ENCODE measurements at regions not wholly inside any gene's neighbourhood (a gene's known extent, or its start where the extent isn't known, plus 50 kb on each side); places are given as distances from the start of the nearest gene placed in this dataset.

- H3K4me1 ChIP-seq (ENCODE audit: control insufficient read depth in 1 of 2, insufficient read depth in 2 of 2, low read length in 2 of 2) = no peaks in the 10 kb centered on the region
- no peak overlapping the region for H2AFZ ChIP-seq (ENCODE audit: insufficient read depth, low read length, poor library complexity)
- H3K4ac ChIP-seq (ENCODE audit: low read depth, low read length) = no peak overlapping the region
- H2BK5ac ChIP-seq (ENCODE audit: low read depth, low read length, poor library complexity) = no peak overlapping the region
- DNase-seq = no peak
- no peak overlapping the region for H4K91ac ChIP-seq (ENCODE audit: low read depth, low read length)
- H3K27me3 ChIP-seq (ENCODE audit: insufficient read depth, low read length) = no peaks in the 10 kb centered on the region
- H4K12ac ChIP-seq (ENCODE audit: low read depth, low read length) = no peak overlapping the region
- no peak overlapping the region for H3K23ac ChIP-seq (ENCODE audit: low read length)
- H3K4me3 ChIP-seq (ENCODE audit: low read depth, low read length) = no peak overlapping the region
- no peaks in the 10 kb centered on the region for H3K36me3 ChIP-seq (ENCODE audit: control insufficient read depth in 1 of 2, insufficient read depth in 2 of 2, low read length in 2 of 2)
- no peaks in the 10 kb centered on the region for H3K79me1 ChIP-seq (ENCODE audit: low read length)
- no peak overlapping the region for H3K18ac ChIP-seq (ENCODE audit: low read length)
- H3K14ac ChIP-seq (ENCODE audit: low read length) = no peak overlapping the region
- no peak overlapping the region for H2AK5ac ChIP-seq (ENCODE audit: low read length)
- no peak overlapping the region for H3K27ac ChIP-seq (ENCODE audit: low read depth, low read length)
- 100% methylated on average over 1 of the region's 3 CpGs for WGBS (ENCODE audit: extremely low coverage, insufficient coverage, insufficient read length)
- no peaks in the 10 kb centered on the region for H3K9me3 ChIP-seq (ENCODE audit: insufficient read depth, low read depth, low read length)
- no peak overlapping the region for H4K8ac ChIP-seq (ENCODE audit: low read depth, low read length)
- H2BK12ac ChIP-seq (ENCODE audit: low read length) = no peak overlapping the region
- no peaks in the 10 kb centered on the region for H3K79me2 ChIP-seq (ENCODE audit: control insufficient read depth, insufficient read depth, low read length, poor library complexity)
- H3K9ac ChIP-seq (ENCODE audit: low read length) = no peak overlapping the region
- no peak overlapping the region for H2BK120ac ChIP-seq (ENCODE audit: insufficient read depth, low read length, poor library complexity)
- no peak overlapping the region for H3K4me2 ChIP-seq (ENCODE audit: low read length)
Measured at GRCh38 chr1:220979371-220979770, 100.1 kb downstream of the HLX start.

- no CpG with 5 or more reads among the region's 10 CpGs for WGBS (ENCODE audit: extremely low coverage, insufficient coverage, insufficient read length)
- no peaks in the 10 kb centered on the region for H3K4me1 ChIP-seq (ENCODE audit: control insufficient read depth in 1 of 2, insufficient read depth in 2 of 2, low read length in 2 of 2)
Measured at GRCh38 chr1:220982686-220983085, 103.4 kb downstream of the HLX start.

DNA sequence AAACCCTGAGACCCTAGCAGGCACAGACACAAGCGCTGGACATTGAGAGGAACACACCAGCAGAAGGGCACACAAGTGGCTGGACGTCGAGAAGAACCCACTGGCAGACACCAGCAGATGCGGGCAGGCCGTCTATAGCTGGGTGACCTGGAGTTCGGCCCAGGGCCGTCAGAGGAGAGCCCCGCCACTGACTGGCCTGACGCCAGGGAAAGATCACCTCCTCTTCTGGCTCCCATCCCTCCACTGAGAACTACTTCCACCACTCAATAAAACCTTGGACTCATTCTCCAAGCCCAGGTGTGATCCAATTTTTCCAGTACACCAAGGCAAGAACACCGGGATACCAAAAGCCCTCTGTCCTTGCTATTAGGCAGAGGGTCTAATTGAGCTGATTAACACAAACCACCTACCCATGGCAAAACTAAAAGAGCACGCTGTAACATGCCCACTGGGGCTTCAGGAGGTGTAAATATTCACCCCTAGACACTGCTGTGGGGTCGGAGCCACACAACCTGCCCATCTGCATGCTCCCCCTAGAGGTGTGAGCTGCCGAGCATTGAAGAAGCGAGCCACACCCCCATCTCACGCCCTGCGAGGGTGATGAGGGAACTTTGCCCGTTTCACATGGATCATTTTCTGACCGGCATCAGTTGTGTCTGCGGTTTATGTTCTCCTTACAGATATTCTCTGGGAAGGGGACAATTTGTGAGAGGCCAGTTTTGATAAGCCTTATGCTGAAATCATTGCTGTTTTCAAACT lies 104.8 kb downstream of the HLX start:
- Histone ChIP-seq H3K79me2 (ENCODE audit: control insufficient read depth, insufficient read depth, low read length, poor library complexity) (no peaks in the 10 kb centered on the region), H3K4me1 (ENCODE audit: control insufficient read depth in 1 of 2, insufficient read depth in 2 of 2, low read length in 2 of 2) (no peaks in the 10 kb centered on the region), H2BK5ac (ENCODE audit: low read depth, low read length, poor library complexity) (no peak overlapping the region), H2AFZ (ENCODE audit: insufficient read depth, low read length, poor library complexity) (no peak overlapping the region), H3K36me3 (ENCODE audit: control insufficient read depth in 1 of 2, insufficient read depth in 2 of 2, low read length in 2 of 2) (no peaks in the 10 kb centered on the region), H2AK5ac (ENCODE audit: low read length) (no peak overlapping the region), H3K9me3 (ENCODE audit: insufficient read depth, low read depth, low read length) (no peaks in the 10 kb centered on the region), H3K18ac (ENCODE audit: low read length) (no peak overlapping the region), H3K27me3 (ENCODE audit: insufficient read depth, low read length) (no peaks in the 10 kb centered on the region), H3K4ac (ENCODE audit: low read depth, low read length) (no peak overlapping the region), H3K4me3 (ENCODE audit: low read depth, low read length) (no peak overlapping the region), H4K12ac (ENCODE audit: low read depth, low read length) (no peak overlapping the region), H2BK12ac (ENCODE audit: low read length) (no peak overlapping the region), H4K8ac (ENCODE audit: low read depth, low read length) (no peak overlapping the region), H3K27ac (ENCODE audit: low read depth, low read length) (no peak overlapping the region), H3K23ac (ENCODE audit: low read length) (no peak overlapping the region), H4K91ac (ENCODE audit: low read depth, low read length) (no peak overlapping the region), H3K14ac (ENCODE audit: low read length) (no peak overlapping the region), H3K79me1 (ENCODE audit: low read length) (no peaks in the 10 kb centered on the region), H3K4me2 (ENCODE audit: low read length) (no peak overlapping the region), H2BK120ac (ENCODE audit: insufficient read depth, low read length, poor library complexity) (no peak overlapping the region), H3K9ac (ENCODE audit: low read length) (no peak overlapping the region)
- no peak for DNase-seq
- WGBS (ENCODE audit: extremely low coverage, insufficient coverage, insufficient read length) = no CpG with 5 or more reads among the region's 19 CpGs

More at GRCh38 chr1:220982686-220983085, 103.4 kb downstream of the HLX start:
- no peak for DNase-seq
- no peak overlapping the region for H2BK5ac ChIP-seq (ENCODE audit: low read depth, low read length, poor library complexity)
- no peak overlapping the region for H3K18ac ChIP-seq (ENCODE audit: low read length)
- no peak overlapping the region for H4K91ac ChIP-seq (ENCODE audit: low read depth, low read length)
- no peak overlapping the region for H3K14ac ChIP-seq (ENCODE audit: low read length)
- H3K9me3 ChIP-seq (ENCODE audit: insufficient read depth, low read depth, low read length) = no peaks in the 10 kb centered on the region
- no peak overlapping the region for H2BK12ac ChIP-seq (ENCODE audit: low read length)
- no peaks in the 10 kb centered on the region for H3K27me3 ChIP-seq (ENCODE audit: insufficient read depth, low read length)
- no peak overlapping the region for H3K23ac ChIP-seq (ENCODE audit: low read length)
- H3K4me2 ChIP-seq (ENCODE audit: low read length) = no peak overlapping the region
- no peak overlapping the region for H2BK120ac ChIP-seq (ENCODE audit: insufficient read depth, low read length, poor library complexity)
- H3K36me3 ChIP-seq (ENCODE audit: control insufficient read depth in 1 of 2, insufficient read depth in 2 of 2, low read length in 2 of 2) = no peaks in the 10 kb centered on the region
- H4K12ac ChIP-seq (ENCODE audit: low read depth, low read length) = no peak overlapping the region
- no peaks in the 10 kb centered on the region for H3K79me2 ChIP-seq (ENCODE audit: control insufficient read depth, insufficient read depth, low read length, poor library complexity)
- no peak overlapping the region for H2AFZ ChIP-seq (ENCODE audit: insufficient read depth, low read length, poor library complexity)
- H3K27ac ChIP-seq (ENCODE audit: low read depth, low read length) = no peak overlapping the region
- H3K4ac ChIP-seq (ENCODE audit: low read depth, low read length) = no peak overlapping the region
- H3K79me1 ChIP-seq (ENCODE audit: low read length) = no peaks in the 10 kb centered on the region
- H3K4me3 ChIP-seq (ENCODE audit: low read depth, low read length) = no peak overlapping the region
- H3K9ac ChIP-seq (ENCODE audit: low read length) = no peak overlapping the region
- no peak overlapping the region for H4K8ac ChIP-seq (ENCODE audit: low read depth, low read length)
- H2AK5ac ChIP-seq (ENCODE audit: low read length) = no peak overlapping the region

DNA sequence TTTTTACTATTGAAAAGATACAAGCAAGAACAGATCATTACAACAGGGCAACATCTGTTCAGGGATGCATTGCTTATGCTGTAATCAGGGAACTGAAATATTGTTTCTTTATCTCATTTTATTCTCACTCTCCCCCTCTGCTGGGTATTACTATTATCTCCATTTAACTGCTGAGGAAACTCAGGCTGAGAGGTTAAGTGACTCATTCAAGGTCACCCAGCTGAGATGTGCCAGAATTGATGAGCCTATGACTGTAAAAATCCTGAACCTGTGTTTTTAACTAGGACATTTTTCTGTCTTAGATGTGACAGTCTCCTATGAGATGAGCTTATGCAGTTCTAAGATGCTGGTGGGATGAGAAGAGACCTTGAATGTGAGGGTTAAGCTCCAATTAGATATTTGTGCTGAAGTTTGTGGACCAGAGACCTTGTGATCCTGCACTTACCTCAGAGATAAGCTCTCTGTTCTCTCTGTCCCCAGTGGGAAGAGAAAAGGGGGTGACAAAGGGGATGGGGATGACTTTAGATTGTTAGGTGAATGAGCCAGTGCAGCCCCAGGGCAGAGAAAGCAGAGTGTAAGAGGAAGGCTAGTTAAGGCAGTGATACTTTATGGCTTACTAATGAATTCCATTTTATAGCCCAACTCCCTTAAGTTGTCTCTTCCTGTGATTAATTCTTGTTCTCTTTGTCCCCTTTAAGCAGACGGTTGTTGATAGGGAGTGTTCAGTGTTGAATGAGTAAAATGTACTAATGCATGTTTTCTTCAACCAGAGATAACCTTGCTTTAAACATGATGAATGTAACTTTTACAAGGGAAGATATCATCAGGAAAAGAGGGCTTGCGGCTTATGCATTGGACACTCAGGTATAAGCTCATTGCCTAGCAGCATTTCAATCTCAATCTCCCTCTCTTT lies 111.4 kb downstream of the HLX start:
- Histone ChIP-seq H3K27me3 (ENCODE audit: insufficient read depth, low read length) (no peaks in the 10 kb centered on the region), H3K4me1 (ENCODE audit: control insufficient read depth in 1 of 2, insufficient read depth in 2 of 2, low read length in 2 of 2) (no peaks in the 10 kb centered on the region), H2AK5ac (ENCODE audit: low read length) (no peak overlapping the region)

More for the DNA sequence above, 111.4 kb downstream of the HLX start:
- H3K79me1 ChIP-seq (ENCODE audit: low read length) = no peaks in the 10 kb centered on the region
- H3K9ac ChIP-seq (ENCODE audit: low read length) = no peak overlapping the region
- no peaks in the 10 kb centered on the region for H3K79me2 ChIP-seq (ENCODE audit: control insufficient read depth, insufficient read depth, low read length, poor library complexity)
- H3K18ac ChIP-seq (ENCODE audit: low read length) = no peak overlapping the region
- no peak overlapping the region for H3K4me2 ChIP-seq (ENCODE audit: low read length)
- H3K4me3 ChIP-seq (ENCODE audit: low read depth, low read length) = no peak overlapping the region
- H3K9me3 ChIP-seq (ENCODE audit: insufficient read depth, low read depth, low read length) = no peaks in the 10 kb centered on the region
- H2BK12ac ChIP-seq (ENCODE audit: low read length) = no peak overlapping the region
- H3K27ac ChIP-seq (ENCODE audit: low read depth, low read length) = no peak overlapping the region
- DNase-seq = no peak
- no peak overlapping the region for H2BK120ac ChIP-seq (ENCODE audit: insufficient read depth, low read length, poor library complexity)
- no peak overlapping the region for H3K14ac ChIP-seq (ENCODE audit: low read length)
- H3K4ac ChIP-seq (ENCODE audit: low read depth, low read length) = no peak overlapping the region
- H2AFZ ChIP-seq (ENCODE audit: insufficient read depth, low read length, poor library complexity) = no peak overlapping the region
- H4K12ac ChIP-seq (ENCODE audit: low read depth, low read length) = no peak overlapping the region
- H4K8ac ChIP-seq (ENCODE audit: low read depth, low read length) = no peak overlapping the region
- H3K36me3 ChIP-seq (ENCODE audit: control insufficient read depth in 1 of 2, insufficient read depth in 2 of 2, low read length in 2 of 2) = no peaks in the 10 kb centered on the region
- no CpG with 5 or more reads among the region's 2 CpGs for WGBS (ENCODE audit: extremely low coverage, insufficient coverage, insufficient read length)
- H3K23ac ChIP-seq (ENCODE audit: low read length) = no peak overlapping the region
- no peak overlapping the region for H2BK5ac ChIP-seq (ENCODE audit: low read depth, low read length, poor library complexity)
- no peak overlapping the region for H4K91ac ChIP-seq (ENCODE audit: low read depth, low read length)

All from trophoblast cell (in vitro differentiated cells and primary cell).